HL-60 (cell line): ENCODE measurements at regions not wholly inside any gene's neighbourhood (a gene's known extent, or its start where the extent isn't known, plus 50 kb on each side); places are given as distances from the start of the nearest gene placed in this dataset.

ENCODE experiments used
- DNase-seq, 2 experiments: peaks; one replicate each; pipeline ENCODE4 v3.0.0-alpha.2; 2010 to 2020; ENCODE audit warnings: low read depth in 1 of 2, low spot score in 1 of 2
- H3K27ac ChIP-seq: fragments of 250-450 bp; sonication (Bioruptor Pico); replicated peaks from 2 replicates; pipeline ENCODE4 v1.5.1; 2020; ENCODE audit warnings: mild to moderate bottlenecking, moderate library complexity
- H3K27me3 ChIP-seq: fragments of 250-450 bp; sonication (Bioruptor Pico); 2 replicates; pipeline ENCODE4 v1.5.1; 2021; ENCODE audit warnings: mild to moderate bottlenecking, moderate library complexity; ENCODE audit not compliant: insufficient read depth, poor library complexity, severe bottlenecking
- H3K4me3 ChIP-seq: replicated peaks from 2 replicates; pipeline ENCODE4 v1.5.1; 2011; ENCODE audit warnings: mild to moderate bottlenecking, control low read depth, low read length; ENCODE audit not compliant: insufficient read depth
- GABPA ChIP-seq: IDR thresholded peaks from 2 replicates; pipeline ENCODE4 v1.6.1; 2012; ENCODE audit warnings: low read depth
- POLR2AphosphoS5 ChIP-seq: IDR thresholded peaks from 2 replicates; pipeline ENCODE4 v1.6.1; 2012; ENCODE audit warnings: low read depth
- SPI1 ChIP-seq: IDR thresholded peaks from 2 replicates; pipeline ENCODE4 v1.6.1; 2012; ENCODE audit warnings: low read depth, mild to moderate bottlenecking, borderline replicate concordance
- TF ChIP-seq, protein P1 (sequence below): IDR thresholded peaks from 2 replicates; pipeline ENCODE4 v1.6.1; 2012; ENCODE audit warnings: low read depth; ENCODE audit not compliant: insufficient replicate concordance
- TF ChIP-seq, protein P2 (sequence below): IDR thresholded peaks from one replicate; pipeline ENCODE4 v1.5.1; 2011; ENCODE audit warnings: low read length, control low read depth, inconsistent platforms; ENCODE audit not compliant: insufficient read depth

DNA sequence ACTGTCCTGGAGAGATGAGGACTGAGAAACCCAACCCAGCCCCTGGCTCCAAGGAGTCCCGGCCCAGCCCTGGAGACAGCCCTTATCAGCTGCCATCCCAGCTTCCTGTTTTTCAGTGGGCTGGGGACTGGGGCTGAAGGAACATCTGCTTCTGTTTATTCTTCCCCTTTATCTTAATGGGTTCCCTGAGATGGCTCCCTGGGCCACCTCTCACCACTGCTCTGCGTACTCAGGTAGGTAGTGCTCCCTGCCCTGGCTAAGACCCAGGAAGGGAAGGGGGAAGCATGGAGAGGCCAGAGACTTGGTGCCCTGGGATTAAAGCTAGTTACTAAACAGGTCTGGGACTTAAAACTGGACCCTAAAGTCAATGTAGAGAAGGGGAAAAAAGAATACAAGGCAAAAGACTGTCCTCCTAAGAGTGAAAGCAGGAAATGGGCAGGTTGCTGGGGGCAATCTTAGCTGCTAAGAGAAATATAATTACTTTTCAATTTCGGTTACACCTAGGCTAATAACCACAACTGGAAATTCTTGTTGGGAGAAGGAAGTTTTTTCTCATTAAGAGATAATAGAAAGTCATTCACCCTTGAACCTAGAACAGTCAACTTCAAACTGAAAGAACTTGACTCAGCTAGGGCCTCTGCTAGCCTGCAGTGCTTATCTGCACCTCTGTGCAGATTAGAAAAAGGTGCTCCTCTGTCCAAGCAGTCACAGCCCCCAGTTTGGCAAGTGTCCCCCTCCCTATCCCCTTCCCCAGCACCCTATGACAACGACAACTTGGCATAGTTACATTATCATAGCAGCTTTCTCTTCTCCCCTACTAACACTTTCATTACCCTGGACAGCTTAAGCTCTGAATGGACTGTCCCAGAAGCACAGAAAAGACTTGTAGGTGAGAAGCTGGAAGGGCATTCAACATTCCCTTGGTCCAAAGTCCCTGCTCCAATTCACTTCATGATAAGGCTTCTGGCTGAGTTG, 65.6 kb upstream of the KDM7A start:
- H3K27ac ChIP-seq, result no peak overlapping the region
- no peak overlapping the region for H3K4me3 ChIP-seq
- no peak for TF ChIP-seq POLR2AphosphoS5
- TF ChIP-seq GABPA, result no peak
- TF ChIP-seq SPI1, result peak; percentile 78; the same call in 1 of the 2 replicates
- peak in 1 of 2 experiments; percentile 79 for DNase-seq
- no peaks in the 10 kb centered on the region for H3K27me3 ChIP-seq

DNA sequence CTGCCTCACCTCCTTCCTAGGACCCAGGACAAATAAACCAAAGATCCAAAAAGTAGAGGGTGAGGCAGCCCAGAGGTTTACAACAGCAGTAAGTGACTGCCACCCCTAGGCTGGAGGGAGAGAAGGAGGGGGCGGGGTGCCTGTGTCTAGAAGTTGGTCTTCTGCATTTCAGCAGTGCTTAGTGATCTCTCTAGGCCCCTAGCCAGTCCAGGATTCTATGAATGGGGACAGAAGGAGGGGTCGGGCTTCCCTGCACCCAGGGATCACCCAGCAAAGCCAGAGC, 62.8 kb upstream of the KDM7A start:
- TF ChIP-seq GABPA (no peak), POLR2AphosphoS5 (no peak), SPI1 (no peak)
- TF ChIP-seq, protein P1, sequence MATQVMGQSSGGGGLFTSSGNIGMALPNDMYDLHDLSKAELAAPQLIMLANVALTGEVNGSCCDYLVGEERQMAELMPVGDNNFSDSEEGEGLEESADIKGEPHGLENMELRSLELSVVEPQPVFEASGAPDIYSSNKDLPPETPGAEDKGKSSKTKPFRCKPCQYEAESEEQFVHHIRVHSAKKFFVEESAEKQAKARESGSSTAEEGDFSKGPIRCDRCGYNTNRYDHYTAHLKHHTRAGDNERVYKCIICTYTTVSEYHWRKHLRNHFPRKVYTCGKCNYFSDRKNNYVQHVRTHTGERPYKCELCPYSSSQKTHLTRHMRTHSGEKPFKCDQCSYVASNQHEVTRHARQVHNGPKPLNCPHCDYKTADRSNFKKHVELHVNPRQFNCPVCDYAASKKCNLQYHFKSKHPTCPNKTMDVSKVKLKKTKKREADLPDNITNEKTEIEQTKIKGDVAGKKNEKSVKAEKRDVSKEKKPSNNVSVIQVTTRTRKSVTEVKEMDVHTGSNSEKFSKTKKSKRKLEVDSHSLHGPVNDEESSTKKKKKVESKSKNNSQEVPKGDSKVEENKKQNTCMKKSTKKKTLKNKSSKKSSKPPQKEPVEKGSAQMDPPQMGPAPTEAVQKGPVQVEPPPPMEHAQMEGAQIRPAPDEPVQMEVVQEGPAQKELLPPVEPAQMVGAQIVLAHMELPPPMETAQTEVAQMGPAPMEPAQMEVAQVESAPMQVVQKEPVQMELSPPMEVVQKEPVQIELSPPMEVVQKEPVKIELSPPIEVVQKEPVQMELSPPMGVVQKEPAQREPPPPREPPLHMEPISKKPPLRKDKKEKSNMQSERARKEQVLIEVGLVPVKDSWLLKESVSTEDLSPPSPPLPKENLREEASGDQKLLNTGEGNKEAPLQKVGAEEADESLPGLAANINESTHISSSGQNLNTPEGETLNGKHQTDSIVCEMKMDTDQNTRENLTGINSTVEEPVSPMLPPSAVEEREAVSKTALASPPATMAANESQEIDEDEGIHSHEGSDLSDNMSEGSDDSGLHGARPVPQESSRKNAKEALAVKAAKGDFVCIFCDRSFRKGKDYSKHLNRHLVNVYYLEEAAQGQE, result no peak
- TF ChIP-seq, protein P2, sequence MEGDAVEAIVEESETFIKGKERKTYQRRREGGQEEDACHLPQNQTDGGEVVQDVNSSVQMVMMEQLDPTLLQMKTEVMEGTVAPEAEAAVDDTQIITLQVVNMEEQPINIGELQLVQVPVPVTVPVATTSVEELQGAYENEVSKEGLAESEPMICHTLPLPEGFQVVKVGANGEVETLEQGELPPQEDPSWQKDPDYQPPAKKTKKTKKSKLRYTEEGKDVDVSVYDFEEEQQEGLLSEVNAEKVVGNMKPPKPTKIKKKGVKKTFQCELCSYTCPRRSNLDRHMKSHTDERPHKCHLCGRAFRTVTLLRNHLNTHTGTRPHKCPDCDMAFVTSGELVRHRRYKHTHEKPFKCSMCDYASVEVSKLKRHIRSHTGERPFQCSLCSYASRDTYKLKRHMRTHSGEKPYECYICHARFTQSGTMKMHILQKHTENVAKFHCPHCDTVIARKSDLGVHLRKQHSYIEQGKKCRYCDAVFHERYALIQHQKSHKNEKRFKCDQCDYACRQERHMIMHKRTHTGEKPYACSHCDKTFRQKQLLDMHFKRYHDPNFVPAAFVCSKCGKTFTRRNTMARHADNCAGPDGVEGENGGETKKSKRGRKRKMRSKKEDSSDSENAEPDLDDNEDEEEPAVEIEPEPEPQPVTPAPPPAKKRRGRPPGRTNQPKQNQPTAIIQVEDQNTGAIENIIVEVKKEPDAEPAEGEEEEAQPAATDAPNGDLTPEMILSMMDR, result no peak
- DNase-seq, result no peak
- Histone ChIP-seq H3K27me3 (no peaks in the 10 kb centered on the region), H3K4me3 (no peak overlapping the region), H3K27ac (no peak overlapping the region)

DNA sequence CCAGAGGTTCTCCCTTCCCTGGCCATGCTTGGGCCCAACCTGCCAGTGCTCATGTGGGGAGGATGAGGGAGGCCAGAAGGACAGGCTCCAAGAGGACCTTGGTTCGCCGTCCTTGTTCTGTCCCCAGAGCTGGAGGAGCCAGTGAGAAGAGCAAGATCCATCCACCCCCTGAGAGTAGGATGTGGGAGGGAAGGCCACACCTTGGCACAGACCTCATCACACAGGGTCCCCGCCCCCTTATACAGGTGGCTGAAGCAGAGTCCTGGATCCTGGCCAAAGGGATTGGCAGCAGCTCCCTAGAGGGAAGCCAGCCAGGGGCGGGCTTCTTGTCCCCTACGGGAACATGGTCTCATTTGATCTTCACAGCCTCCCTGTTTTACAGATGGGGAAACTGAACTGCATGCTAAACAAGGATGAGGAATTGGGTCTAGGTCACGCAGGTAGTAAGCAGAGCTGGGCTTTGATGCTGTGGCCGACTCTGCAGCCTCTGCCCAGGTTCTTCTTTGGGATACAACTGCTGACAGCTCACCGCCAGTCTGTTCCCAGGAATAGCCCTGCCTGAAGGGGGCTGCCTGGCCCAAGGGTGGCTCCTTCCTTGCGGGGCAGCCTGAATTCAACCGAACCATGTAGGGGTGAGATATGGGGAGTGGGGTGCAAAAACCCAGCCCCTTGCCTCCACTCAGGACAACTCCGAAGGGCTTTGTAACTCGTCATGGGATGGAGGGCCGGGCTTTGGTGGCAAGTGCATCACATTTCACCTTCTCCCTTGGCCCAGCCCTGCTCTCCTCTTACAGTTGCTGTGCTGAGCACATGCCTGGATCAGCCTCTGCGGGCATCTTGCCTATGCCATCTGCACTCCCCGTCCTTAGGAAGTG, 62.2 kb upstream of the KDM7A start:
- no peaks in the 10 kb centered on the region for H3K27me3 ChIP-seq
- H3K27ac ChIP-seq, result no peak overlapping the region
- no peak for DNase-seq
- H3K4me3 ChIP-seq, result no peak overlapping the region
- TF ChIP-seq, protein P1, result no peak
- TF ChIP-seq GABPA (no peak), POLR2AphosphoS5 (no peak), SPI1 (no peak)
- TF ChIP-seq, protein P2, result no peak

DNA sequence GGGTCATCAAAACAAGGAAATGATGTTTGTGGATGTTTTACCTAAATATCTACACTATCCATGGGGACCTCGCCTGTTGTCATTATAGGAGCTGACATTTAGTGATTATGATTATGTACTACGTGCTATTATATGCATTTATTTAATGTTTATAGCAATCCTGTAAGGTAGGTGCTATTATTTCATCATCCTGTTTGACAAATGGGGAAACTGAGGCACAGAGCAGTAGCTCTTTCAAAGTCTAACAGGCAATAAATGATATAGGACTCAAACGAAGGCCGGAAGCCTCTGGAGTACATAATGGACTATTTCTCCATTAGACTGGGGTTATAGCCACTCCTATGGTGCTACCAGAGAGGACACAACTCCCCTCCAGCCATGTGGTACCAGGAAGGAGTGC, 60.6 kb upstream of the KDM7A start:
- Histone ChIP-seq H3K27ac (no peak overlapping the region), H3K4me3 (no peak overlapping the region), H3K27me3 (peaks cover 10% of the 10 kb centered on the region)
- DNase-seq, result no peak
- TF ChIP-seq GABPA (no peak), SPI1 (no peak), POLR2AphosphoS5 (no peak)
- TF ChIP-seq, protein P2, result no peak
- TF ChIP-seq, protein P1, result no peak
